T-helper 1 cell treated with Interleukin-12 subunit alpha and Interleukin-12 subunit beta and Interleukin-4 antibody, amounts not matched to agents 30 ng/mL and 1 ng/mL, for 36 hours (primary cell): ENCODE measurements at regions not wholly inside any gene's neighbourhood (a gene's known extent, or its start where the extent isn't known, plus 50 kb on each side); places are given as distances from the start of the nearest gene placed in this dataset.

ENCODE experiments used
- intact Hi-C: fragments of 100-400 bp; cut with micrococcal nuclease; formaldehyde crosslinking; loops from one replicate; pipeline ENCODE4 v1.15.1; 2024

GRCh38 chr5:67353500-67354450, 157.2 kb upstream of the CD180 start:
- intact Hi-C loops: no loop called here

- intact Hi-C loops: no loop called here
These were observed 154.1 kb upstream of the CD180 start for GRCh38 chr5:67350618-67351201.

- intact Hi-C loops: no loop called here
These were observed 153.6 kb upstream of the CD180 start for GRCh38 chr5:67350185-67350584.

GRCh38 chr5:67347821-67348220, 151.2 kb upstream of the CD180 start:
- intact Hi-C loops: no loop called here

GRCh38 chr5:67346611-67347010, 150.0 kb upstream of the CD180 start:
- intact Hi-C loops: no loop called here

- intact Hi-C loops: no loop called here
These were observed 148.3 kb upstream of the CD180 start for GRCh38 chr5:67344870-67345269.

GRCh38 chr5:67343835-67344234, 147.2 kb upstream of the CD180 start:
- intact Hi-C loops: no loop called here

GRCh38 chr5:67341478-67341877, 144.9 kb upstream of the CD180 start:
- intact Hi-C loops: no loop called here

- intact Hi-C loops: no loop called here
These were observed 142.7 kb upstream of the CD180 start for GRCh38 chr5:67339219-67339767.

GRCh38 chr5:67338421-67338820, 141.8 kb upstream of the CD180 start:
- intact Hi-C loops: no loop called here

- intact Hi-C loops: no loop called here
These were observed 141.2 kb upstream of the CD180 start for GRCh38 chr5:67337751-67338150.

GRCh38 chr5:67335426-67335825, 138.8 kb upstream of the CD180 start:
- intact Hi-C loops: no loop called here

- intact Hi-C loops: no loop called here
These were observed 137.8 kb upstream of the CD180 start for GRCh38 chr5:67334373-67334772.

GRCh38 chr5:67333171-67333570, 136.6 kb upstream of the CD180 start:
- intact Hi-C loops: no loop called here

GRCh38 chr5:67331296-67331925, 134.8 kb upstream of the CD180 start:
- intact Hi-C loops: no loop called here

GRCh38 chr5:67319935-67320725, 123.5 kb upstream of the CD180 start:
- intact Hi-C loops: no loop called here

GRCh38 chr5:67318746-67319145, 122.1 kb upstream of the CD180 start:
- intact Hi-C loops: no loop called here

GRCh38 chr5:67317603-67318002, 121.0 kb upstream of the CD180 start:
- intact Hi-C loops: no loop called here

GRCh38 chr5:67316695-67317094, 120.1 kb upstream of the CD180 start:
- intact Hi-C loops: no loop called here

- intact Hi-C loops: no loop called here
These were observed 118.7 kb upstream of the CD180 start for GRCh38 chr5:67315082-67315989.
